Lung microvascular endothelial cell (primary cell): ENCODE measurements at regions not wholly inside any gene's neighbourhood (a gene's known extent, or its start where the extent isn't known, plus 50 kb on each side); places are given as distances from the start of the nearest gene placed in this dataset.

Experiments
- DNase-seq, 2 donors: peaks; one replicate each; pipeline versions ENCODE4 v3.0.0 to v3.0.0-alpha.2; 2010; ENCODE audit warnings: low read depth in 2 of 2

DNA sequence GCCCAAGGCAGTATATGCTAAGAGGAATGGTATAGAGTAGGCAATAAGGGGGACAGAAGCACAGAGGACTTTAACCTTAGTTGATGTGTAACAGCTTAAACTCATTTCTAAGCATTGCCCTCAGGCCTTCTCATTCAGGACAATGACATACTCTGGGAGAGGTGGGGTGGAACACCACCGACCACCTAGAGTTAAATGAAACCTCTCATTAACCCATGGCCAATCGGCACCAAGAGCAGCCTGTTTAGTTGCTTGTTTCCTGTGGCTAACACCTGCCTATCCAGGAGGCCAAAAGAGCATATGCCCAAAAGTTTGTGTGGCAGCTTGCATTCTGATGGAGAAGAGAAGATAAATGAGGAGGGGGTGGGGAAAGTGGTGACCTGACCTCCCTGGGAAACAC, 50.0 kb downstream of the PABIR2 start:
- no peak for DNase-seq

DNA sequence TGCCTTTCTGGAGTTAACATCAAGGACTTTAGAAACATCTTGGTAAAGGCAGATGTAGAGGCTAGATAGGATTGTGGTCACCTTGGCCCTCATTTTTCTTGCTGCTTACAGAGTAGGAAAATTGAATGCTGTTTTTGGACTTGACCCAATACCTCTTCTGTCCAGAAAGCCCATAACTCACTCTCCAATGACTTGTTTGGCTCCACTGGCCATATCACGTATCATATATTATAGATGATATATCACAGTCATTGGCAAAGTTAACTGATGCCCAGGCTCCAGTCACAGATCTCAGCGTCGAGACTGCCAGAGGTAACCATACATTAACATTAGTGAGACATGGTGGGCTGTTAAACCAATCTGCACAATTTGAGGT, 50.6 kb downstream of the PABIR2 start:
- DNase-seq: peak in 1 of 2 donors; percentile 37

GRCh38 chrX:134745636-134746409, 51.2 kb downstream of the PABIR2 start:
- peak in 1 of 2 donors; percentile 64 for DNase-seq

GRCh38 chrX:134743091-134743490, 53.9 kb downstream of the PABIR2 start:
- DNase-seq: no peak

- no peak for DNase-seq
Observed at GRCh38 chrX:134742573-134742972, 54.4 kb downstream of the PABIR2 start.

DNA sequence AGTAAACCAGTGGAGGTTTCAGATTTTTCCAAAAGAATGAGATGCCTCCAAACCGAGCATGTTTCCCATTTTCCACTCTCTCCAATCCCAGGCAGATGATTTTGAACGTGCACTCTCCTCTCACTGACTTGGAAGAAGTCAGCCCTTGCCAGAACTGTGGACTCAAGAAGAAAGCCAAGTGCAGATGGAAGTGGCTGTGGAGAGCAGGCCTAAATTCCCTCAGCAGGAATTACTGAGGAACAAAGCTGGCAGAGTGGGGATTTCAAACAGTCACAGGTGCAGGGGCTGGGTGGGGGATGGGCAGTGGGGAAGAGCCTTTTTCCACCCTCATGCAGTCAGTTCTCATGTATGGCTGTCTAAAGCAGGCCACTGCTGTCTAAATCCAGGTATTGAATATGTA, 55.3 kb downstream of the PABIR2 start:
- DNase-seq: no peak

- peak; percentile 51 to 68 for DNase-seq
Observed at GRCh38 chrX:134738986-134739740, 57.8 kb downstream of the PABIR2 start.

DNA sequence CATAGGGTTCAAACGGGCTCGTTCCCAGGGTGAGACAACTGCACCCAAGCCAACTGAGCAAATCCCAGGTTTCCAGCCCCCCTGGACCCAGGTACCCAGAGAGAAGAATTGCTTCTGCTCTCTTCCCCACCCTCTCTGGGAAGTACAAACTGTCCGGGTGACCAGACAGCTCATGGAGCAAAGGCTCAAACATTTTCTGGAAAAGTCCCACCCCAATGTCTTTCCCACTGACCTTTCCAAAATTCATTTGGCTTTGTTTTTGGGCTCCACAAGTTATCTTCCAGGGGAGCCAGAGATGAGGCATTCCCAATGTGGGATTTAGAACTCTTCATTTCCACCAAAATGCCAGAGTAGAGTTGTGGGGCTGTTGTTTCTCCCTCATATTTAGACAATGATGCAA, 58.6 kb downstream of the PABIR2 start:
- no peak for DNase-seq

GRCh38 chrX:134737721-134738369, 59.2 kb downstream of the PABIR2 start:
- no peak for DNase-seq

GRCh38 chrX:134737061-134737460, 59.9 kb downstream of the PABIR2 start:
- peak in 1 of 2 donors; percentile 76 for DNase-seq

DNA sequence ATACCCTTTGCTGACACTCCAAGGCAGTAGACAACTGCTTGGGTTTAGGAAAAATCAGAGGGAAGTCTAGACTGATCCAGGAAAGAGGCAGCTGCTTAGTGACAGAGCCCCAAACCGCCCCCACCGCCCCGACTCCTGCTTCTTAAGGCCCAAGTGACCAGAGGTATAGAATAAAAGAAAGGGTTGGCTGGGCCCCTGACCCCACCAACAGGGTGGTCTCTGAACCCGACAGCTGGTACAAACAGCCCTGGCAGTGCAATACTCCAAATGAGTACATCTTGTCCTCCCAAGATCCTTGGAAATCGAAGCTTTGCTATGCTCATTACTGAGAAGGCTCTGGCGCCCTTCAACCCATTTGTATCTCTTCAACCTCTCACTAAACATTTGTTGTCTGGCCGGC, 60.6 kb downstream of the PABIR2 start:
- DNase-seq: no peak

GRCh38 chrX:134735015-134735414, 62.0 kb downstream of the PABIR2 start:
- DNase-seq: no peak

GRCh38 chrX:134734466-134734952, 62.5 kb downstream of the PABIR2 start:
- DNase-seq: peak in 1 of 2 donors; percentile 8

- DNase-seq: no peak
Observed at GRCh38 chrX:134733591-134733990, 63.4 kb downstream of the PABIR2 start.

- DNase-seq: no peak
Observed at GRCh38 chrX:134732676-134733075, 64.3 kb downstream of the PABIR2 start.

DNA sequence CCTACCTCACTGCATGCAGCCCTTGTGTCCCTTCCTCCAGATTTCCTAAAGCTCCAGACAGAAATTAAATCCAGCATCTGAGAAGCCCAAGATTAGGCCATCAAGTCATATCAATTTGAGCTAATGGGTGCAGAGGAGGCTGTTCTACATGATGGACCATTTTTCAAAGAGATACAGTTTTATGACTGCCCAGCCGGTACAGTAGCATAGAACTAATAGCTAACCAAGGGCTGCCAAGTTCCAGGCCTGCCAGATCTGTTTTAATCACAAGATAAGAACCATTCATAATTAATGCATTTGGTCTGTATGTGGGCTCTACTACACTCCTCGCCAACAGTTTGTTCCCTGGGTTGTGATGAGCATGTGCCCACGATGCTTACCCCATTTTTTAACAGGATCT, 64.9 kb downstream of the PABIR2 start:
- no peak for DNase-seq

GRCh38 chrX:134727363-134727762, 69.1 kb upstream of the PLAC1 start:
- DNase-seq: peak; percentile 24 to 34

DNA sequence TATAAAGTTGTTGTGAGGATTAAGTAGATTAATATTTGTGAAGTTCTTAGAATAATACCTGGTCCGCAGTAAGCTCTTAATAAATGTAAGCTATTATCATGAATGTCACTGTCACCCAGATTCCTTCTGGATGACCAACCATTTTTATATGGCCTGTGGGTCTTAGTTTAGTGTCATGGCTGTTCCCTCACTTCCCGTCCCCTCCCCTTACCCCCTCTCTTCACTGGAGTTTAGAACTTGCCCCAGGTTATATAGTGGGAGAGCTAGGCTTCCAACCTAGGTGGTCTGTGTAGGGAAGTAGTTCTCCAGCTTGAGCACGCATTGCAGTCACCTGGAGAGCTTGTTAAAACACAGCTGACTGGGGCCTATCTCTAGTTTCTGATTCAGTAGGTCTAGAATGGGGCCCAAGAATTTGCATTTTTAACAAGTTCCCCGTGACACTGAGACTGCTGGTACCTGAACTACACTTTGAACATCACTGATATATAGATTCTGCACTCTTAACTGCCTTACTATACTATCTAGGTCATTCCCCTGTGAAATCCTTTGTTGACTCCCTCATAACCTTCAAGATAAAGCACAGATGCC, 66.9 kb upstream of the PLAC1 start:
- DNase-seq: no peak

DNA sequence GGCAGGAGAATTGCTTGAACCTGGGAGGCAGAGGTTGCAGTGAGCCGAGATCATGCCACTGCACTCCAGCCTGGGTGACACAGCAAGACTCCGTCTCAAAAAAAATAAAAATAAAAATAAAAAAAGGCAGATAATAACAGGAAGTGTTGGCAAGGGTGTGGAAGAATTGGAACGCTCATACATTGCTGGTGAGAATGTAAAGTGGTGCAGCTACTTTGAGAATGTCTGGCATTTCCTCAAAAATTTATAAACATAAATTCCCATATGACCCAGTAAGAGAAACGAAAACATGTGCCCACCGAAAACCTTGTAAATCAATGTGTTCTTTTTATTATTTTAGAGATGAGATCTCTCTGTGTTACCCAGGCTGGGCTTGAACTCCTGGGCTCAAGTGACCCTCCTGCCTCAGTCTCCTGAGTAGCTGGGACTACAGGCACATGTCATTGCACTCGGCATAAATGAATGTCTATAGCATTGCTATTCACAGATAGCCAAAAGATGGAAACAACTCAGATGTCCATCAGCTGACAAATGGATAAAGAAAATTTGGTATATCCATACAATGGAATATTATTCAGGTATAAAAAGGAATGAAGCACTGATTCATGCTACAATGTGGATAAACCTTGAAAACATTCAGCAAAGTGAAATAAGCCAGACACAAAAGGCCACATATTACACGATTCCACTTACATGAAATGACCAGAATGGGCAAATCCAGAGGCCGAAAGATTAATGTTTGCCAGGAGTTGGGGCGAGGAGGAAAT, 63.7 kb upstream of the PLAC1 start:
- peak; percentile 42 to 44 for DNase-seq

- DNase-seq: peak; percentile 19 to 70
Observed at GRCh38 chrX:134718966-134719317, 60.7 kb upstream of the PLAC1 start.
